GM23338 (cell line): ENCODE measurements at regions not wholly inside any gene's neighbourhood (a gene's known extent, or its start where the extent isn't known, plus 50 kb on each side); places are given as distances from the start of the nearest gene placed in this dataset.

ENCODE experiments used
- ATAC-seq: fragments of 200-7000 bp; cut with Tn5 transposase; 3 replicates; pipeline ENCODE4 v1.9.1; 2020
- DNase-seq: peaks from one replicate; pipeline ENCODE4 v3.0.0-alpha.2; 2015; ENCODE audit warnings: low spot score
- H2AFZ ChIP-seq: fragments of 200-600 bp; sonication (generic); 2 replicates; pipeline ENCODE4 v1.8.0; 2016; ENCODE audit warnings: antibody characterized with exemption, mild to moderate bottlenecking, moderate library complexity
- H3F3A ChIP-seq: fragments of 200-600 bp; sonication (generic); replicated peaks from 2 replicates; pipeline ENCODE4 v1.8.0; 2017; ENCODE audit warnings: antibody characterized with exemption, mixed run types, low read depth
- H3K27ac ChIP-seq: fragments of 200-600 bp; sonication (generic); 2 replicates; pipeline ENCODE4 v1.6.1; 2016; ENCODE audit warnings: low read depth
- H3K27me3 ChIP-seq: fragments of 200-600 bp; sonication (generic); 2 replicates; pipeline ENCODE4 v1.8.0; 2016; ENCODE audit warnings: mild to moderate bottlenecking, mixed run types, moderate library complexity; ENCODE audit not compliant: insufficient read depth
- H3K36me3 ChIP-seq: fragments of 200-600 bp; sonication (generic); 2 replicates; pipeline ENCODE4 v1.8.0; 2016; ENCODE audit warnings: mild to moderate bottlenecking; ENCODE audit not compliant: insufficient read depth
- H3K4me1 ChIP-seq: fragments of 200-600 bp; sonication (generic); 2 replicates; pipeline ENCODE4 v1.8.0; 2016; ENCODE audit warnings: mild to moderate bottlenecking, moderate library complexity; ENCODE audit not compliant: insufficient read depth
- H3K4me2 ChIP-seq: fragments of 200-600 bp; sonication (generic); 2 replicates; pipeline ENCODE4 v1.7.1; 2017; ENCODE audit warnings: mixed run types
- H3K4me3 ChIP-seq: fragments of 200-600 bp; sonication (generic); 2 replicates; pipeline ENCODE4 v1.6.1; 2016; ENCODE audit warnings: mixed run types
- H3K79me2 ChIP-seq: fragments of 200-600 bp; sonication (generic); replicated peaks from 2 replicates; pipeline ENCODE4 v1.8.0; 2017; ENCODE audit warnings: mild to moderate bottlenecking; ENCODE audit not compliant: insufficient read depth
- H3K9me2 ChIP-seq: fragments of 200-600 bp; sonication (generic); 2 replicates; pipeline ENCODE4 v1.8.0; 2017; ENCODE audit not compliant: insufficient read depth
- H4K20me1 ChIP-seq: fragments of 200-600 bp; sonication (generic); replicated peaks from 2 replicates; pipeline ENCODE4 v1.8.0; 2017; ENCODE audit warnings: mild to moderate bottlenecking; ENCODE audit not compliant: insufficient read depth
- H3K27ac Mint-ChIP-seq: 2 replicates; pipeline ENCODE4 v1.8.0; 2020; ENCODE audit warnings: inconsistent platforms, mild to moderate bottlenecking, moderate library complexity, mixed read lengths
- H3K27me3 Mint-ChIP-seq: 3 replicates; pipeline ENCODE4 v1.8.0; 2022; ENCODE audit warnings: low read depth, mild to moderate bottlenecking, moderate library complexity, mixed read lengths, inconsistent platforms; ENCODE audit not compliant: insufficient read depth, poor library complexity
- H3K36me3 Mint-ChIP-seq: 3 replicates; pipeline ENCODE4 v1.8.0; 2021; ENCODE audit warnings: low read depth, mild to moderate bottlenecking, inconsistent platforms, moderate library complexity, mixed read lengths
- H3K4me1 Mint-ChIP-seq: 3 replicates; pipeline ENCODE4 v1.8.0; 2020; ENCODE audit warnings: mild to moderate bottlenecking, inconsistent platforms, mixed read lengths
- H3K4me3 Mint-ChIP-seq: 3 replicates; pipeline ENCODE4 v1.8.0; 2021; ENCODE audit warnings: moderate library complexity, mild to moderate bottlenecking, inconsistent platforms, mixed read lengths
- H3K9me3 Mint-ChIP-seq: 3 replicates; pipeline ENCODE4 v1.8.0; 2020; ENCODE audit warnings: moderate library complexity, mild to moderate bottlenecking, inconsistent platforms, mixed read lengths
- CREB1 ChIP-seq: fragments of 250-450 bp; sonication (Bioruptor Pico); IDR thresholded peaks from 2 replicates; pipeline ENCODE4 v1.5.0; 2020; ENCODE audit warnings: low read depth, mild to moderate bottlenecking, moderate library complexity
- CTCF ChIP-seq, 2 experiments: fragments of 200-600 bp in 1 of 2; sonication (generic) in 1 of 2; conservative IDR thresholded peaks; 2 replicates each; pipeline versions ENCODE4 v1.5.1 to v1.6.1; 2016 to 2017; ENCODE audit warnings: antibody characterized with exemption in 2 of 2, low read depth in 2 of 2, mild to moderate bottlenecking in 2 of 2, moderate library complexity in 1 of 2
- ETS1 ChIP-seq: IDR thresholded peaks from 2 replicates; pipeline ENCODE4 v1.6.1; 2016; ENCODE audit warnings: antibody characterized with exemption
- EZH2 ChIP-seq: fragments of 200-600 bp; sonication (generic); IDR thresholded peaks from one replicate; pipeline ENCODE4 v1.8.0; 2017; ENCODE audit warnings: antibody characterized with exemption, mild to moderate bottlenecking, low read depth; ENCODE audit not compliant: unreplicated experiment
- EZH2phosphoT487 ChIP-seq: fragments of 200-600 bp; sonication (generic); IDR thresholded peaks from one replicate; pipeline ENCODE4 v1.8.1; 2018; ENCODE audit warnings: antibody characterized with exemption; ENCODE audit not compliant: unreplicated experiment
- JUNB ChIP-seq: IDR thresholded peaks from one replicate; pipeline ENCODE4 v1.6.1; 2016; ENCODE audit warnings: antibody characterized with exemption; ENCODE audit not compliant: unreplicated experiment
- NANOG ChIP-seq: IDR thresholded peaks from 2 replicates; pipeline ENCODE4 v1.6.1; 2016; ENCODE audit warnings: antibody characterized with exemption, borderline replicate concordance
- POLR2AphosphoS5 ChIP-seq: IDR thresholded peaks from 2 replicates; pipeline ENCODE4 v1.6.1; 2016; ENCODE audit warnings: antibody characterized with exemption, low read depth
- REST ChIP-seq: IDR thresholded peaks from one replicate; pipeline ENCODE4 v1.6.1; 2018; ENCODE audit warnings: antibody characterized with exemption; ENCODE audit not compliant: unreplicated experiment
- STAT1 ChIP-seq: IDR thresholded peaks from one replicate; pipeline ENCODE4 v1.6.1; 2016; ENCODE audit warnings: antibody characterized with exemption; ENCODE audit not compliant: unreplicated experiment
- ZNF114 ChIP-seq: fragments of 250-450 bp; sonication (Bioruptor Pico); IDR thresholded peaks from 2 replicates; pipeline ENCODE4 v1.5.0; 2020; ENCODE audit warnings: mild to moderate bottlenecking, moderate library complexity
- ZNF331 ChIP-seq: fragments of 250-450 bp; sonication (Bioruptor Pico); IDR thresholded peaks from 2 replicates; pipeline ENCODE4 v1.5.0; 2020; ENCODE audit warnings: low read depth, mild to moderate bottlenecking, moderate library complexity
- TF ChIP-seq, protein P1 (sequence below): fragments of 250-450 bp; sonication (Bioruptor Pico); IDR thresholded peaks from 2 replicates; pipeline ENCODE4 v1.5.0; 2020; ENCODE audit warnings: mild to moderate bottlenecking, moderate library complexity

DNA sequence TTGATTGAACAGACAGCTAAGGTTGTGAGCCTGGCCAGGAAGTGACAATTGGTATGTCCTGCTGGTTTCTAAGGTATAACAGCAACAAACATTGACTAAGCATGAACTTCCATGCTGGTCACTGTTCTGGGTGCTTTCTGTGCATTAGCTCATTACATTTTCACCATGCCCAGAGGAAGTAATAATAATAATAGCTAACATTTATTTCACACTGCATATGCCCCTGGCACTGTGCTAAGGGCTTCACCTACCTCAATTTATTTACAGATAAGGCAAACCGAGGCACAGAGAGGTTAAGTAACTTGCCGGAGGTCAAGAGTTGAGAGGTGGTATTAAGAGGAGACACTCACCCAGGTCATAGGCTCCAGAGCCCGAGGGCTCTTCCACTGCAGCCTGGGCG lies 113.6 kb downstream of the PDCL3 start:
- peaks cover 2% of the 10 kb centered on the region for H3K27me3 Mint-ChIP-seq
- TF ChIP-seq CTCF (conservative IDR thresholded peaks at IDR 0.05; ENCODE audit: low read depth in 2 of 2) (no peak), STAT1 (no peak), CREB1 (CRISPR knock-in tag) (no peak), JUNB (no peak), REST (no peak), EZH2 (no peak), ZNF114 (CRISPR knock-in tag) (no peak), NANOG (no peak), EZH2phosphoT487 (no peak), POLR2AphosphoS5 (no peak), ETS1 (no peak), ZNF331 (CRISPR knock-in tag) (no peak)
- TF ChIP-seq, protein P1, sequence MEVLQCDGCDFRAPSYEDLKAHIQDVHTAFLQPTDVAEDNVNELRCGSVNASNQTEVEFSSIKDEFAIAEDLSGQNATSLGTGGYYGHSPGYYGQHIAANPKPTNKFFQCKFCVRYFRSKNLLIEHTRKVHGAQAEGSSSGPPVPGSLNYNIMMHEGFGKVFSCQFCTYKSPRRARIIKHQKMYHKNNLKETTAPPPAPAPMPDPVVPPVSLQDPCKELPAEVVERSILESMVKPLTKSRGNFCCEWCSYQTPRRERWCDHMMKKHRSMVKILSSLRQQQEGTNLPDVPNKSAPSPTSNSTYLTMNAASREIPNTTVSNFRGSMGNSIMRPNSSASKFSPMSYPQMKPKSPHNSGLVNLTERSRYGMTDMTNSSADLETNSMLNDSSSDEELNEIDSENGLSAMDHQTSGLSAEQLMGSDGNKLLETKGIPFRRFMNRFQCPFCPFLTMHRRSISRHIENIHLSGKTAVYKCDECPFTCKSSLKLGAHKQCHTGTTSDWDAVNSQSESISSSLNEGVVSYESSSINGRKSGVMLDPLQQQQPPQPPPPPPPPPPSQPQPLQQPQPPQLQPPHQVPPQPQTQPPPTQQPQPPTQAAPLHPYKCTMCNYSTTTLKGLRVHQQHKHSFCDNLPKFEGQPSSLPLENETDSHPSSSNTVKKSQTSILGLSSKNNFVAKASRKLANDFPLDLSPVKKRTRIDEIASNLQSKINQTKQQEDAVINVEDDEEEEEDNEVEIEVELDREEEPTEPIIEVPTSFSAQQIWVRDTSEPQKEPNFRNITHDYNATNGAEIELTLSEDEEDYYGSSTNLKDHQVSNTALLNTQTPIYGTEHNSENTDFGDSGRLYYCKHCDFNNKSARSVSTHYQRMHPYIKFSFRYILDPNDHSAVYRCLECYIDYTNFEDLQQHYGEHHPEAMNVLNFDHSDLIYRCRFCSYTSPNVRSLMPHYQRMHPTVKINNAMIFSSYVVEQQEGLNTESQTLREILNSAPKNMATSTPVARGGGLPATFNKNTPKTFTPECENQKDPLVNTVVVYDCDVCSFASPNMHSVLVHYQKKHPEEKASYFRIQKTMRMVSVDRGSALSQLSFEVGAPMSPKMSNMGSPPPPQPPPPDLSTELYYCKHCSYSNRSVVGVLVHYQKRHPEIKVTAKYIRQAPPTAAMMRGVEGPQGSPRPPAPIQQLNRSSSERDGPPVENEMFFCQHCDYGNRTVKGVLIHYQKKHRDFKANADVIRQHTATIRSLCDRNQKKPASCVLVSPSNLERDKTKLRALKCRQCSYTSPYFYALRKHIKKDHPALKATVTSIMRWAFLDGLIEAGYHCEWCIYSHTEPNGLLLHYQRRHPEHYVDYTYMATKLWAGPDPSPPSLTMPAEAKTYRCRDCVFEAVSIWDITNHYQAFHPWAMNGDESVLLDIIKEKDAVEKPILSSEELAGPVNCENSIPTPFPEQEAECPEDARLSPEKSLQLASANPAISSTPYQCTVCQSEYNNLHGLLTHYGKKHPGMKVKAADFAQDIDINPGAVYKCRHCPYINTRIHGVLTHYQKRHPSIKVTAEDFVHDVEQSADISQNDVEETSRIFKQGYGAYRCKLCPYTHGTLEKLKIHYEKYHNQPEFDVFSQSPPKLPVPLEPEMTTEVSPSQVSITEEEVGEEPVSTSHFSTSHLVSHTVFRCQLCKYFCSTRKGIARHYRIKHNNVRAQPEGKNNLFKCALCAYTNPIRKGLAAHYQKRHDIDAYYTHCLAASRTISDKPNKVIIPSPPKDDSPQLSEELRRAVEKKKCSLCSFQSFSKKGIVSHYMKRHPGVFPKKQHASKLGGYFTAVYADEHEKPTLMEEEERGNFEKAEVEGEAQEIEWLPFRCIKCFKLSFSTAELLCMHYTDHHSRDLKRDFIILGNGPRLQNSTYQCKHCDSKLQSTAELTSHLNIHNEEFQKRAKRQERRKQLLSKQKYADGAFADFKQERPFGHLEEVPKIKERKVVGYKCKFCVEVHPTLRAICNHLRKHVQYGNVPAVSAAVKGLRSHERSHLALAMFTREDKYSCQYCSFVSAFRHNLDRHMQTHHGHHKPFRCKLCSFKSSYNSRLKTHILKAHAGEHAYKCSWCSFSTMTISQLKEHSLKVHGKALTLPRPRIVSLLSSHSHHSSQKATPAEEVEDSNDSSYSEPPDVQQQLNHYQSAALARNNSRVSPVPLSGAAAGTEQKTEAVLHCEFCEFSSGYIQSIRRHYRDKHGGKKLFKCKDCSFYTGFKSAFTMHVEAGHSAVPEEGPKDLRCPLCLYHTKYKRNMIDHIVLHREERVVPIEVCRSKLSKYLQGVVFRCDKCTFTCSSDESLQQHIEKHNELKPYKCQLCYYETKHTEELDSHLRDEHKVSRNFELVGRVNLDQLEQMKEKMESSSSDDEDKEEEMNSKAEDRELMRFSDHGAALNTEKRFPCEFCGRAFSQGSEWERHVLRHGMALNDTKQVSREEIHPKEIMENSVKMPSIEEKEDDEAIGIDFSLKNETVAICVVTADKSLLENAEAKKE (CRISPR knock-in tag) = no peak
- no peak overlapping the region for H3K27ac Mint-ChIP-seq
- DNase-seq (no peak), ATAC-seq (no peak)
- Histone ChIP-seq H3K4me1 (no peaks in the 10 kb centered on the region), H3K9me2 (no peaks in the 10 kb centered on the region; the same call in 1 of the 2 replicates), H3F3A (no peaks in the 10 kb centered on the region), H3K27ac (no peak overlapping the region), H3K4me3 (no peak overlapping the region), H4K20me1 (no peaks in the 10 kb centered on the region), H3K79me2 (no peaks in the 10 kb centered on the region), H3K36me3 (no peaks in the 10 kb centered on the region), H3K4me2 (no peak overlapping the region), H2AFZ (no peak overlapping the region), H3K27me3 (no peaks in the 10 kb centered on the region)
- no peak overlapping the region for H3K4me3 Mint-ChIP-seq
- H3K36me3 Mint-ChIP-seq = no peaks in the 10 kb centered on the region
- no peaks in the 10 kb centered on the region for H3K9me3 Mint-ChIP-seq
- no peaks in the 10 kb centered on the region for H3K4me1 Mint-ChIP-seq
